GM12872 (cell line): ENCODE measurements at regions not wholly inside any gene's neighbourhood (a gene's known extent, or its start where the extent isn't known, plus 50 kb on each side); places are given as distances from the start of the nearest gene placed in this dataset.

ENCODE experiments used
- TF ChIP-seq, protein P1 (sequence below): IDR thresholded peaks from 3 replicates; pipeline ENCODE4 v1.5.1; 2011; ENCODE audit warnings: low read depth, mild to moderate bottlenecking, low read length, moderate library complexity; ENCODE audit not compliant: insufficient read depth

DNA sequence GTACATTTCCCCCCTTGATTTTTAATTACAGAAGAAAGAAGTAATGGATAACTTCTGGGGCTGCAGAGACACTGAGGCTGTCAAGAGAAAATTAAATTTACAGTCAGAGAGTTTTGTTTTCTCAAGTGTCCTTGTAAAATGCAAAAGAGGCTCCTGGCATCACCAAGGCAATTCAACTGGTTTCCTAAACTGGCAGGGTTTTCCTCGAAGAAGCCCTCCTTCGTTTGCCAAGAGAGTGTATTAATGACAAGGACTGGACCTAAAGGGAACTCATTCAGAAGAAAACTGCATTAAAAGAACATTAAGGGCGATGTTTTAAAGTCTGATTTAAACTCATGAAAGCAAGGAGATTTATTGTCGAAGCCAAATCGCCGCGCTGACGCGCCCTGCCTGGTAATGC, 476.9 kb downstream of the ZSWIM6 start:
- TF ChIP-seq, protein P1, sequence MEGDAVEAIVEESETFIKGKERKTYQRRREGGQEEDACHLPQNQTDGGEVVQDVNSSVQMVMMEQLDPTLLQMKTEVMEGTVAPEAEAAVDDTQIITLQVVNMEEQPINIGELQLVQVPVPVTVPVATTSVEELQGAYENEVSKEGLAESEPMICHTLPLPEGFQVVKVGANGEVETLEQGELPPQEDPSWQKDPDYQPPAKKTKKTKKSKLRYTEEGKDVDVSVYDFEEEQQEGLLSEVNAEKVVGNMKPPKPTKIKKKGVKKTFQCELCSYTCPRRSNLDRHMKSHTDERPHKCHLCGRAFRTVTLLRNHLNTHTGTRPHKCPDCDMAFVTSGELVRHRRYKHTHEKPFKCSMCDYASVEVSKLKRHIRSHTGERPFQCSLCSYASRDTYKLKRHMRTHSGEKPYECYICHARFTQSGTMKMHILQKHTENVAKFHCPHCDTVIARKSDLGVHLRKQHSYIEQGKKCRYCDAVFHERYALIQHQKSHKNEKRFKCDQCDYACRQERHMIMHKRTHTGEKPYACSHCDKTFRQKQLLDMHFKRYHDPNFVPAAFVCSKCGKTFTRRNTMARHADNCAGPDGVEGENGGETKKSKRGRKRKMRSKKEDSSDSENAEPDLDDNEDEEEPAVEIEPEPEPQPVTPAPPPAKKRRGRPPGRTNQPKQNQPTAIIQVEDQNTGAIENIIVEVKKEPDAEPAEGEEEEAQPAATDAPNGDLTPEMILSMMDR: no peak

DNA sequence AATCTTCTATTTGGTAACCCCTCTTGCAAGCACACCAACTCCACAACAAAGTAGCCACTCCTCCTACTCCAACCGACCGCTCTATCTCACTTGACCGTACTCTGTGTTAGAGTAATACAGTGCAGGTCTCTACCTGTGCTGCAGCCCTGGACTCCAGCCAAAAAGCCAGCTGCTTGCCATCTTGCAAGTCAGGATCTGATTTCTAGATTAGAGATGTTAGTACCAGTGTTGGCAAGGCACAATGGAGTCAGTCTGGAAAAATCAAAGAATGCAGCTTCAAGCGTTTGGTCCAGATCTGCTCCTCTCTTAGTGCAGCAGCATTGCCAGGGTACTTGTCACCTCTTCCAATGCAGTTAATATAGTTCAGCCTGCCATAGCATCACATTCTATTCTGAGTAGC, 477.6 kb downstream of the ZSWIM6 start:
- TF ChIP-seq, protein P1: no peak

DNA sequence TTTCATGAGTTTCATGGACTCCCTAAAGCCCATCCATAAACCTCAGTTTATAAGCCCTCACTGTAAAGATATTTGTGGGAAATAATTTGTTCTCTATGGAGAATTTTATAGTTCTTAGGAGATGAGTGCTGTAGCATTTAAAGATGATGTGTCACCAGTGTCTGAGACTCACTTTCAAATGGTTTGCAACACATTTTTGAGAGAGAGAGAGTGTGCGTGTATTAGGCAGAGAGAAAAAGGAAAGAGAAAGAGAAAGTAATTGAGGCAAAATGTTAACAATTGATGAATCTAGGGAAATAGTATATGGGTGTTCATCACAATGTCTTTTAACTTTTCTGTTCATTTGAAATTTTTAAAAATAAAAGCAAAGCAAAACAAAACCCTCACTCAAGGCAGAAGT, 479.0 kb downstream of the ZSWIM6 start:
- TF ChIP-seq, protein P1: no peak

DNA sequence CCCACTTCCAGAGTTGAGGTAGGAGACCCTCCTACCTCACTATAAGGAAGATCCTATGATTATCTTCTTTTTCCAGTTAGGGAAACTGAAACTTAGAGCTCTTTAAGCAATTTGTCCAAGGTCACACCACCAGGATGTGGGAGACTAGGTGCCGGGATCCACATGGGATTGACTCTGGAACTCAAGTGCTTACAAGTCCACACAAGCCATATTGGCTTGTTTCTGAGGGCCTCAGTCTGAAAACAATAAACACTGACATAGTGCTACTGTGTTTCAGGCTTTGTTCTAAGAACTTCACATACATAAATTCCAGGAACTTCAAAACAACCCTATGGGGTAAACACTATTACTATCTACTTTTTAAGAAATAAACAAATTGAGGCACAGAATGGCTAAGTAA, 481.3 kb downstream of the ZSWIM6 start:
- TF ChIP-seq, protein P1: no peak

DNA sequence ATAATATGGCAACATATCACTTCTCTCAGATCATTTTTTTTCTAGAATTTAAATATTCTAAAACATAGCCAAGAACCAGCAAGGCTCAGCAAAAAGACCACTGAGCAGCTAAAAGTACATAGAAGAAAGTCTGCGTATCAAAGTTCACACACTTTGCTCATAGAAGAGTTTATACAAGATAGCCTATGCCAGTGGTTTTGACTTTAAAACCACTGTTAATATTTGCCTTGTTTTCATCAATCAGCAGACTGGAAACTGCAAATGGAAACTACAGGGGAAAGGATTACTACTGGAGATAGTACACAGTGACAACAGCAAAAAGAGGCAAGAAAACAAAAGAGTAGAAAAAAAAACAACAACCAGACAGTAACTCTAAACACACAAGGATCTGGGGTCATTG, 483.3 kb downstream of the ZSWIM6 start:
- TF ChIP-seq, protein P1: no peak

DNA sequence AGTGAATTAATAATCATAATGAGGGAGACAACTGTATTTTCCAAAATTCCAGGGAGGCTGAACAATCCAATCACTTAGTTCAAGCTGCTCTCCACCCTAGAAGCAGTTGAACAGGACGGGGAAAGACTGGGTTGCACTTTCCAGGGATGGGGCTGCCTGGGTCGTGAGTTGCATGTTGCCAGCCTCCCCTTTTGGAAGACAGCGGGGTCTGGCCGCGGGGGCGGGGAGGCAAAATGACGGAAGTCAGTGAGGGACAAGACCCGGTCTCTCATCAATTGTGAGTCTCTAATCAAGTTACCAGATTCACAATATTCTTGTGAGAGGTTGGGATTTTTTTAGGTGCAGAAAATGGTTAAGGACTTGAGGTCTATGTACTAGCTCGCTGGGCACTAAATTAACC, 484.1 kb downstream of the ZSWIM6 start:
- TF ChIP-seq, protein P1: no peak

DNA sequence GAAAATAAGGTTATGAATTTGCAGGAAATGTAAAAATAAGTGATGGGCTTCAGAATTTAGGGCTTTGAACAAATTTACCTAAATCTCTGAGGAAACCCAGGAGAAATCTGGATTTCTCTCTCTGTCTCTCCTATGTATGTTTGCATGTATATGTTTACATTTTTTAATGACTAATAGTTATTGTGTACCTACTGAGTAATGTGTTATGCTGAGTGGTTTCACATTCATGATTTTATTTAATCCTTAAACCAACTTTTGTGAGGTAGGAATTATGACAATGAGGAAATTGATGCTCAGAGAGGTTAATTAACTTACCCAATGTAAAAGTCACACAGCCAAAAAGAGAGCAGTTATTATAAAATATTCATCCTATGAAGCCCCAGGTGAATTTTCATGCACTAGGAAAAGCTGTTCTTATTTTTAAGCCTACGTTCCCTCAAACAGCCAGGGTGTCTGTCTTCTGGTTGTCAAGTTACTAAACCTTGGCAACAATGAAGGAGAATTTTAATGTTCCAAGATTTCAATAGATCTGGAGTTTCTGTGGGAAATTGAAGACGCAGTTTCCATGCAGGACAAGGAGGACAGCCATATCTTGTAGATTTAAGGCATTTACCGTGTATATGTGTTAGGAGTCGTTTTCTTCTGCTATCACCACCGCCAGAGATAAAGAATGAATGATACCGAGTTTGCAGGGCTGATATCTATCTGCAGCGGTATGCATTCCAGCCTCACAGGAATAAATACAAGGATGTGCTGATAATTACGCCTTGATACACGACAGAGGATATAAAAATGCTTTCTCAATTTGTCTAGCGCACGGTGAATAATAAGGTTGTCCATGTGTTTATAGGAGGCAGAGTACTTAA, 484.8 kb downstream of the ZSWIM6 start:
- TF ChIP-seq, protein P1: no peak
